ENCODE measurements at regions not wholly inside any gene's neighbourhood (a gene's known extent, or its start where the extent isn't known, plus 50 kb on each side); places are given as distances from the start of the nearest gene placed in this dataset.

DNA sequence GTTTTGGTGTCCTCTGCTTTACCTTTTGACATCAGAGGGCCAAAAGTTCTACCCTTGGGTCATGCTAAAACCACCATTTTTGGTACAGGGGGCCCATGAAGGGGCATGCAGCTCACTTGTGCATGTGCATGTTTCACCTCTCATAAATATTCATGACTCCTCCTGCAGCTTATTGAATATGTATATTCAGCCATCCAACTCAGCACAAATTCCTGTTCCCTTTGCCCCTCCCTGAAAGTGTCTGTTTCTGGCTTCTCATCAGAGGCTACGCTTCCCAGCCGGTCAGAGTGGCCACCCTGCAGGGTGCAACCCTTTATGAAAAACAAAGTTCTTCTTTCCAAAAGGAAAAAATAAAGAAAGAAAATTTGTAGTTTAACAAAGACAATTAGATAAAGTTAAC, 82.3 kb upstream of the UQCRFS1 start:
- H3K9me3 ChIP-seq (ENCODE audit: control insufficient read depth, low read length, poor library complexity, severe bottlenecking): no peaks in the 10 kb centered on the region
- H3K27ac Mint-ChIP-seq: no peak overlapping the region

DNA sequence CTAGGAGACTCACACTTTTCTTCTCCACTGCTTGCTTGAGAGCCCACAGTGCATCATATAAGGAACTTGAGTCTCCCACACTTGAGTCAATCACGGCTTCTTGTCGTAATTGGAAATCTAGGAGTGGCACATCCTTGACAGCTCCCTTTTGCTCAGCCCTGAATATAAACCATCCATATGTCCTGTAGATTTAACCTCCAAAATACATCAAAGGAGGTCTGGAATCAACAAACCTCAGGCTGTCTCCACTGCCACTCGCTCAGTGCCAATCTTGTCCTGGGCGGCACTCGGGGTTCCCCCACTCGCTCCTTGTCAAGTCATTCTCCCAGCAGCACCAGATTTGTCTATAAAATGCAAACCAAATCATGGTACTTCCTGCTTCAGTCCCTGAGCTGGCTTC, 84.4 kb upstream of the UQCRFS1 start:
- Mint-ChIP-seq H3K4me1 (peaks cover 3% of the 10 kb centered on the region), H3K36me3 (ENCODE audit: low read depth) (peaks cover 3% of the 10 kb centered on the region), H3K4me3 (peak overlapping the region; percentile 26), H3K27me3 (peaks cover 60% of the 10 kb centered on the region), H3K27ac (no peak overlapping the region)
- ATAC-seq (no peak), DNase-seq (no peak)
- H3K9me3 ChIP-seq (ENCODE audit: control insufficient read depth, low read length, poor library complexity, severe bottlenecking): no peaks in the 10 kb centered on the region

More for the DNA sequence above, 82.3 kb upstream of the UQCRFS1 start:
- Mint-ChIP-seq H3K27me3 (peaks cover 60% of the 10 kb centered on the region), H3K36me3 (ENCODE audit: low read depth) (peaks cover 2% of the 10 kb centered on the region), H3K4me1 (peaks cover 5% of the 10 kb centered on the region), H3K4me3 (no peak overlapping the region)
- no peak for ATAC-seq
- no peak for DNase-seq

DNA sequence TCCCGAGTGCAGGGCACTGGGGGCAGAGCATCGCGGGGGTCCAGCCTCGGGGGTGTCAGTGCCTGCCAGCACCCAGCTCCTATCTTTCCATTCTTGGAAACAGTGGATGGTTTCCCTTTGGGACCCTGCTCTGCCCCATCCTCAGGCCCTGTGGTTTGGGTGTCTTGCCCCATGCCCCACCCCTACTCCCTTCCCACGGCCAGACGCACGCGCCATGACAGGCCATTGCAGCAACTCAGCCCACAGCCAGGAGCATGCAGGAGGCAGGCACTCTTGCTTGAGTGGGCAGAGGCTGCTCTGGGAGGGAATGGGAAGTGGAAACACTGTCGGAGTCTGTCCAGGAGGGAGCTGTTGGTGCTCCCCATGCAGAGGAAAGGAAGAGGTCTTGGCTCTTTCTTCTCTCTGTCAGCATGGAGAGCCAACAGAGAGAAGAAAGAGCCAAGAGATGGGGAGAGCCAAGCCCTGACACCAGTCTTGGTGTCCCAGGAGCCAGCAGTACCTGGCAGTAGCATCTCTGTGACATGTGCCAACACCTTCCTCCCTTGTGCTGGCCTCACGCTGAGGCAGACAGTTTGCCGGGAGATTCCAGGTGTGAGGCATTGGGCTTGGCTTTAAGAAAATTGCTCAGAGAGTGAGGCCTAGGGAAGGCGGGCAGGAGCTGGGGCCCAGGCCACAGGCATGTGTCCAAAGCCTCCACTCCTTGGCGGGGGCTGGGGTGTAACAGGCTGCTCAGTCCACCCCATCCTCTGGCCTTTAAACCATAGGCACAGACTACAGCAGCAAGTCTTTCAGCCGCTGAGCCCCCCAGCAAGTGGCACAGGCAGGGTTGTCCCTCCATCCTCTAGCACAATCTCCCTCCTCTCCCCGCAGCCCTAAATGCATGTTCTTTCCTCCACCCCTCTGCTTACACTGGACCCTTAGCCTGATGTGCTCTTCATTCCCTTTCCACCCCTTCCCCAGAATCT, 86.7 kb upstream of the UQCRFS1 start:
- DNase-seq (no peak), ATAC-seq (no peak)
- no peak overlapping the region for H3K27ac Mint-ChIP-seq
- peaks cover 71% of the 10 kb centered on the region for H3K27me3 Mint-ChIP-seq
- no peaks in the 10 kb centered on the region for H3K9me3 ChIP-seq (ENCODE audit: control insufficient read depth, low read length, poor library complexity, severe bottlenecking)
- H3K4me3 Mint-ChIP-seq: no peak overlapping the region
- H3K4me1 Mint-ChIP-seq: peaks cover 3% of the 10 kb centered on the region
- peaks cover 3% of the 10 kb centered on the region for H3K36me3 Mint-ChIP-seq (ENCODE audit: low read depth)

DNA sequence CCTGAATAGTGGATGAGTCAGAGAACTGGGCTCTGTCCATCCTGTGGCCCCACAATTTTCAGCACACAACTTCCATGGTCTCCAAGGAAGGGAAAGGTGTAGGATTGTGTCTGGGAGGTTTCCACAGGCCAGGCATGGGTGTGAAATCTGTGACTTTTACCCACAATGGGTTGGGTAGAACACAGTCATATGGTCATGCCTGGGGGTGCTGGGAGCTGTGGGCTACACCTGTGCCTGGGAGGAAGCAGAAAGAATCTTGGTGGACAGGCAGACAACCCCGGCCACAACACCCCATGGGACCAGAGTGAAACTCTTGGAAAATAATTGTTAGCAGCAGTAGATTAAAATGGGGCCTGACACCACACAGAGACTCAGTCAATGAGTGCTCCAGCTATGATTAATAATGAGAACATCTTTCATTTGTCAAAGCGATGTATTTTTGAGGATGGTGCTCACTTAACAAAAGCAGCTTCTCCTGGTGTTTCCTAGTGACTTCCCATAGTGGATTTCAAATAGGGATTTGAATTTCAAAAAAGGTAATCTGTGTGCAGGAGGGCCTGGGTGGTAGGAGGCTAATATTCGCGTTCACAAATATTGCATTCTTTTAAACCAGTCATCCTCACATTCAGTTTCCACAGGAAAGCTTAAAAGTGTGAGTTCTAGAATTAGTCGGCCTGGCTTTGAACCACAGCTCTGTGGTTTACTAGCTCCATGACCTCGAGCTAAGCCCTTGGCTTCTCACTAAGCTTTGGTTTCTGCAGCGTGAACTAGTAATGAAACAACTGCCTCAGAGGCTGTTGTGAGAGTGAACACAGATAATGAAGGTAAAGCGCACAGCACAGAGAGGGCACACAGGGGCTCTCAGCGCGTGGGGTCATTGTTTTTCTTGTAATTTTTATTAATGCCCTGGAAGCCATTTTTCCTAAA, 89.3 kb upstream of the UQCRFS1 start:
- H3K27me3 Mint-ChIP-seq: peaks cover 67% of the 10 kb centered on the region
- H3K27ac Mint-ChIP-seq: no peak overlapping the region
- peaks cover 3% of the 10 kb centered on the region for H3K36me3 Mint-ChIP-seq (ENCODE audit: low read depth)
- no peak overlapping the region for H3K4me3 Mint-ChIP-seq
- ATAC-seq (no peak), DNase-seq (no peak)
- no peaks in the 10 kb centered on the region for H3K9me3 ChIP-seq (ENCODE audit: control insufficient read depth, low read length, poor library complexity, severe bottlenecking)
- peaks cover 3% of the 10 kb centered on the region for H3K4me1 Mint-ChIP-seq

DNA sequence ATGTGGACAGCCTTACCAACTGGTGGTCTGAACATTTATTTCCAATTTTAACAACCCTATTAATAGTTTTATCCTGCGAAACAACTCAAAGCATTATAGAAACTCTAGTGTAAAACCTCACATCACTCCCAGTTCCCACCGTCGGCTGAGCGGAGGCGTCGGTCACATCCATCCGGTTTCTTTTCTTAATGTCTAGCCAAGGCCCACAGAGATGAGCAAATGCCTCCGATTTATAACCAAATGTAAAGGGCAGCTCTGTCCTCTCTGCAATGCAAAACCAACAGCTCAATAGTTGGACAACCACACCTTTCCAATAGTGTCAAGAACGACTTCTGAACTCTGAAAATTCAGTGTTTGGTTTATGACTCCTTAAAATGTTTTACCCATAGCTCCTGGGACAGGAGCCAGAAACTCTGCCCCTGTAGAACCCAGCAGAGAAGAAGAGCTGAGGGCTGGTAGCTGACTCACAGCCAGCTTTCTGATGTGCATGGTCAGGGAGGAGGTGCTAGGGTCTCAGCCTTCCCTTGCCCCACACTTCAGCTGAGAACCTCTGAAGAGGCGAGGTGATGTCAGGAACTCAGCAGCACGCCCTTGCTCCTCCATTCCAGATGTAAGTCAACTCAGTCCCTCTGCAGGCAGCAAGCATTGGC, 90.2 kb upstream of the UQCRFS1 start:
- Mint-ChIP-seq H3K27me3 (peaks cover 67% of the 10 kb centered on the region), H3K27ac (no peak overlapping the region), H3K4me1 (peaks cover 3% of the 10 kb centered on the region), H3K4me3 (no peak overlapping the region), H3K36me3 (ENCODE audit: low read depth) (peaks cover 3% of the 10 kb centered on the region)
- ATAC-seq: no peak
- no peaks in the 10 kb centered on the region for H3K9me3 ChIP-seq (ENCODE audit: control insufficient read depth, low read length, poor library complexity, severe bottlenecking)
- no peak for DNase-seq

DNA sequence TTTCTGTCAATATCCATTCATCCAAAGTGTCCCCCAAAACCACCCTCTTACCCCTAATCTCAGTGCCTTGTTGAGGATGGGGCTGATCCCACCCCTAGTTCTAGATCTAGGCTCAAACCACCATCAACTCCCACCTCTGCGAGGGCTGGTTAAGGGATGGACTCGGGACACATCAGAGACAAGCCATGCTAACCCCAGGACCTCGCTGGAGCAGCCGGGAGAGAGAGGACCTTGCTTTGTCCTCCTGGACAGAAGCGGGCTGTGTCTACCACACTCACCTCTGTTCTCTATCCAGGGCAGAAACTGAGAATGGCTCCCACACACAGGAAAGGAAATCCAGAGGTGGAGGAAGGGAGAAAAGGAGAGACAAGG, 90.8 kb upstream of the UQCRFS1 start:
- no peaks in the 10 kb centered on the region for H3K9me3 ChIP-seq (ENCODE audit: control insufficient read depth, low read length, poor library complexity, severe bottlenecking)
- DNase-seq (no peak), ATAC-seq (no peak)
- peaks cover 72% of the 10 kb centered on the region for H3K27me3 Mint-ChIP-seq
- no peak overlapping the region for H3K4me3 Mint-ChIP-seq
- no peak overlapping the region for H3K27ac Mint-ChIP-seq
- H3K36me3 Mint-ChIP-seq (ENCODE audit: low read depth): peaks cover 3% of the 10 kb centered on the region
- H3K4me1 Mint-ChIP-seq: peaks cover 3% of the 10 kb centered on the region

DNA sequence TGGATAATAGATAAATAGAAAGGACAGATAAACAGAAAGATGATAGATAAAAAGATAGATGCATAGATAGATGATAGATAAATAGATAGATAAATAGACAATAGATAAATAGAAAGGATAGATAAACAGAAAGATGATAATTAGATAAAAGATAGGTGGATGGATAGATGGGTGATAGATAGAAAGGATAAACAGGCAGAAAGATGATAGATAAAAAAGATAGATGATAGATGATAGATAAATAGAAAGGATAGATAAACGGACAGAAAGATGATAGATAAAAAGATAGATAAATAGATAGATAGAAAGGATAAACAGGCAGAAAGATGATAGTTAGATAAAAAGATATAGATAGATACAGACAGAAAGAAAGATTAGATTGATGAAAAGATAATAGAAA, 92.3 kb upstream of the UQCRFS1 start:
- Mint-ChIP-seq H3K27me3 (peaks cover 83% of the 10 kb centered on the region), H3K27ac (no peak overlapping the region), H3K4me1 (peaks cover 5% of the 10 kb centered on the region), H3K4me3 (no peak overlapping the region), H3K36me3 (ENCODE audit: low read depth) (peaks cover 4% of the 10 kb centered on the region)
- no peak for DNase-seq
- no peaks in the 10 kb centered on the region for H3K9me3 ChIP-seq (ENCODE audit: control insufficient read depth, low read length, poor library complexity, severe bottlenecking)
- no peak for ATAC-seq

DNA sequence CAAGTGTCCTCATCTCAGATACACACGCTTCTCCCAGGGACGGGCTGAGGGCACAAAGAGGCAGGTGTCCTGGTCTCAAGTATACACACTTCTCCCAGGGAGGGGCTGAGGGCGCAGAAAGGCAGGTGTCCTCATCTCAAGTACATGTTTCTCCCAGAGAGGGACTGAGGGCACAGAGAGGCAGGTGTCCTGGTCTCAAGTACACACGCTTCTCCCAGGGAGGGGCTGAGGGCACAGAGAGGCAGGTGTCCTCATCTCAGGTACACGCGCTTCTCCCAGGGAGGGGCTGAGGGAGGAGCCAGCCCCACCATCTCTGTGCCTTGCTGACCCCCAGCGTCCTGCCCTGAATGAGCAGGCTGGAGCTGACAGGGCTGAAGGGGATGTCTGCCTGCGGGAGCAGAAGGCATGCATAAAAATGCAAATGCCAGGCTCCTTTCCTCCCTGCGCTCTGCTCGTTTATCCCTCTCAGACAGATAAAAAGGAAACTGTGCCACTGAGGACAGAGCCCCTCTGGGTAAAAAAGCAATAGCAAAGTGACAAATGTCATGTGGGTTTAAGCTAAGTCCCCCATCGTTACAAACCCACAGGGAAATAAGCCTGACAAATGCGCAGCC, 96.1 kb upstream of the UQCRFS1 start:
- no peak overlapping the region for H3K27ac Mint-ChIP-seq
- H3K4me3 Mint-ChIP-seq: no peak overlapping the region
- ATAC-seq (no peak), DNase-seq (no peak)
- H3K36me3 Mint-ChIP-seq (ENCODE audit: low read depth): peaks cover 3% of the 10 kb centered on the region
- peaks cover 3% of the 10 kb centered on the region for H3K4me1 Mint-ChIP-seq
- peaks cover 88% of the 10 kb centered on the region for H3K27me3 Mint-ChIP-seq
- H3K9me3 ChIP-seq (ENCODE audit: control insufficient read depth, low read length, poor library complexity, severe bottlenecking): no peaks in the 10 kb centered on the region

DNA sequence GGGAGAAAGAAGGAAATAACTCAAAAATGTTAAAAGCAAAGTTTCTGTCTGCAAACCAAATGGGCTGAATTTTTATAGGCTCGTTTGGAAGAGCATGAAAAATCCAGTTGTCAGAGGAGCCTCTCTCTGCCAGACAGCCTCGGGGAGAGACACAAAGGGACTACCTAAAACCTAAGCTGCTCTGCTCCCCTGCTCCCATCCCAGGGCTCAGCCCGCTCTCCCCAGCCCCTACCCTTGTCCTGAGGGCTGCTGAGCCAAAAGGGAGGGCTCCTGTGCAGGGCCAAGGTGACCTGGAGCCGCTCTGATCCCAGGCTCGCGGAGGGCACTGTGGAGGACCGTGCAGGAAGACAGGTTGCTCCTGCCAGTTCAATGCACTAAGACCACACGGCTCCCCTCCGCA, 96.7 kb upstream of the UQCRFS1 start:
- H3K4me1 Mint-ChIP-seq: peaks cover 3% of the 10 kb centered on the region
- H3K27me3 Mint-ChIP-seq: peaks cover 88% of the 10 kb centered on the region
- ATAC-seq (no peak), DNase-seq (no peak)
- H3K27ac Mint-ChIP-seq: no peak overlapping the region
- H3K36me3 Mint-ChIP-seq (ENCODE audit: low read depth): peaks cover 3% of the 10 kb centered on the region
- no peak overlapping the region for H3K4me3 Mint-ChIP-seq
- H3K9me3 ChIP-seq (ENCODE audit: control insufficient read depth, low read length, poor library complexity, severe bottlenecking): no peaks in the 10 kb centered on the region

DNA sequence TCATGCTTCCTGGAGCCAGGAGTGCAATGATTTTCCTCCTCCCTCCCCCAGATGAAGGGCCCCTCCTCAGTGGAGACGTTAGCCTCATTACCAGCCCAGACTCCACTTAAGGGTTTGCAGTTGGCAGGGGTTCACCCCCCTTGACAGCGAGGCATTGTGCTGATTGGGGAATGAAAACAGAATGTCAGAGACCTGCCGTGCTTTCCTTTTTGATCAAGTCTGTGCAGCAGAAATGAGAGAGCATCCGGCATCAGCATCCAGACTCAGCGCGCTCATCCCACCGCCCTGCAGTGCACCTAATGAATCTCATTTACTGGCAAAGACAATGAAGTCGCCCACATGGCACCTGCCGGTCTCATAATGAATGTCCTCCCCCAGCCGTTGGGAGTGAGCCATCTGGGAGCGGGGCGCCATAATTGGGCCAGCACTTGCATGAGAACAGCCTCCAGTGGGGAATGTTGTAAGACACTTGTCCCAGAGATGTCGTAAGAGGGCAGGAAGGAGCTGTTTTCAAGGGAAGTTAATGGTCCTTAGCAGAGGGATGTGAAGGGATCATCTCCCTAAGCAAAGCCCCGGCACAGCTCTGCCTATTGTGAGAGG, 98.3 kb upstream of the UQCRFS1 start:
- Mint-ChIP-seq H3K36me3 (ENCODE audit: low read depth) (peaks cover 3% of the 10 kb centered on the region), H3K4me1 (peaks cover 3% of the 10 kb centered on the region), H3K27me3 (peaks cover 93% of the 10 kb centered on the region)

DNA sequence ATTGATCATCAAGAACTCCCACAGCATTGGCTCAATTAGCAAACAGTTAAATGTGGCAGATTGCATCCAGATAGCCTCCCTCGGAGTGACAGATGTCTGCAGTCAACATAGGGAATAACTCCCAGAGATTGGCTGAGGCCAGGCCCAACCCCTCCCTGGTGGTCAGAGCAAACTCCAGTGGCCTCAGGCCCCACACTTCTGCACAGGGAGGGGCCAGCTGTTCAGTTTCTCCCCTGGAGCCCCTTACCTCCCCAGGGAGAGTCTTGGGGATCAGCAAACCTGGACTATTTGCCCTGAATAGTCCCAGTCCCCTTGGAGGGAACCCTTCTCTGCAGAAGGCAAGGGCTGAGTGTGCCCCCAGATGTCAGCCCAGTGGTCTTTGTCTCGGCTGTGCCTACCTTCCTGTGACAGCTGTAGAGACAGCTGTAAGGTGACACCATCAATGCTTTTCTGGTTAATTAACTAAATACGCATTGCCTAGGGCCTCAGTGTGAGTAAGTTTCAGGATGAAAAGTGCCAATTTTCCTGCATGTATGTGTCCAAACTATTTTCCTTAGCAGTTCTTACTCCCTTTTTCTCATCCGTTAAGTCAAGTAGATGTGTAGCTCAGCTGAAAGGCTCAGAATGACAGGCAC, 102.7 kb upstream of the UQCRFS1 start:
- H3K9me3 ChIP-seq (ENCODE audit: control insufficient read depth, low read length, poor library complexity, severe bottlenecking): no peaks in the 10 kb centered on the region
- H3K27me3 Mint-ChIP-seq: peaks cover 83% of the 10 kb centered on the region
- no peak for DNase-seq
- H3K4me3 Mint-ChIP-seq: no peak overlapping the region
- H3K4me1 Mint-ChIP-seq: no peaks in the 10 kb centered on the region
- ATAC-seq: no peak
- H3K36me3 Mint-ChIP-seq (ENCODE audit: low read depth): no peaks in the 10 kb centered on the region
- no peak overlapping the region for H3K27ac Mint-ChIP-seq

More for the DNA sequence above, 98.3 kb upstream of the UQCRFS1 start:
- Mint-ChIP-seq H3K27ac (no peak overlapping the region), H3K4me3 (no peak overlapping the region)
- H3K9me3 ChIP-seq (ENCODE audit: control insufficient read depth, low read length, poor library complexity, severe bottlenecking): no peaks in the 10 kb centered on the region
- ATAC-seq (no peak), DNase-seq (no peak)

DNA sequence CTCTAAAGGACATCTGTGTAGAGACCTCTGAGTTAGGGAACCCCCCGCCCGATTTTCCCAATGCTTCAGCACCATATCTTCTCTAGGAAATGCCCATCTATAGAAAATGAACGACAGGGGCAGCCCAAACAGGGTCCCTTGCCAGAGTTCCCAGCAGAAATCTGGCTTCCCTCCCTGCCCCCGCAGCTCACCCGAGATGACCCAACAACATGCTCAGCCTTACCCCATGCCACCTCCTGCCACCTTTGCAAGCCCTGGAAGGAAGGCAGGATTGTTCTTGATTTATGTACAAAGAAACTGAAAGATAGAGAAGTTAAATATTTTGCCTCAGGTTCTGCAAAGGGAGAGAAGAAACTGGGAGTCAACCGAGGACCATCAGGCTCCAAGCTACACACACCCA, 105.6 kb upstream of the UQCRFS1 start:
- no peak overlapping the region for H3K4me3 Mint-ChIP-seq
- no peaks in the 10 kb centered on the region for H3K36me3 Mint-ChIP-seq (ENCODE audit: low read depth)
- H3K27me3 Mint-ChIP-seq: peaks cover 63% of the 10 kb centered on the region
- no peak for ATAC-seq
- H3K4me1 Mint-ChIP-seq: no peaks in the 10 kb centered on the region
- no peak overlapping the region for H3K27ac Mint-ChIP-seq
- no peaks in the 10 kb centered on the region for H3K9me3 ChIP-seq (ENCODE audit: control insufficient read depth, low read length, poor library complexity, severe bottlenecking)
- DNase-seq: no peak

Measured in T-helper 17 cell (primary cell).